Omental fat pad (tissue), 3 donors: ENCODE measurements at regions not wholly inside any gene's neighbourhood (a gene's known extent, or its start where the extent isn't known, plus 50 kb on each side); places are given as distances from the start of the nearest gene placed in this dataset.

Experiments used
- ATAC-seq: fragments of 150-250 bp; one replicate; pipeline ENCODE4 v1.9.1; 2016; ENCODE audit warnings: mild to moderate bottlenecking, moderate library complexity; ENCODE audit not compliant: low FRiP score
- DNase-seq: peaks from one replicate; pipeline ENCODE4 v3.0.0-alpha.2; 2019; ENCODE audit warnings: low spot score
- CTCF ChIP-seq, 3 donors: fragments of 450-650 bp; IDR thresholded peaks; one replicate each; pipeline ENCODE4 v1.5.1; 2016 to 2017; ENCODE audit warnings: antibody characterized with exemption in 3 of 3, mild to moderate bottlenecking in 3 of 3, moderate library complexity in 2 of 3

DNA sequence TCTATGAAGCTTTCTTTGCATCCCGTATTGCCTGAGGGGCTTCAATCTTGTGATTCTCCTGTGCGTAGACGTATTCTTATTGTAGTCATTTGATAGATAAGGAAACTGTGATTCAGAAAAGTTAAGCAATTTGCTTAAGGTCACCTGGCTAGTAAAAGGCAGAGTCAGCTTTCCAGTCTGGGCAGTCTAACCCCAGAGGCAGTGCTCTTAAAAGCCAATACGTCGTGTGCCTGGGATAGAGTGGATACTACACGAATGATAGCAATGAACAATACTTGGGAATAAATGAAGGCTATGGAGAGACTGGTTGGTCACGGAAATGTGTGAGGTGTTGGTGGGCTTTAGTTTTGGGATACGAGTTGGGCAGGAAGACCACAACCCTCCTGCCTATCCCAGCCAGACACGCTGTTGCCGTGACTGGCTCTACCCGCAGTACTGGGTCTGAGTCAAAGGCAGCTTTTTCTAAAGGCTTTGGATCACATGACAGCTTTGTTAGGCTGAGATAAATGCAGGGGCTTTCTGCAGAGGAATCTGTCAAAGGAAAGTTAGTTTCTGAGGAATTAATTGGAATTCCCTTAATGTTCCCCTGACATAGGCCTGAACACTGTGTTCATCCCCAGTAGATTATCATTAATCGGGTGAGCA is 302.6 kb downstream of the KIF4B start:
- TF ChIP-seq CTCF (IDR thresholded peaks at IDR 0.05), result no peak
- no peak for DNase-seq

DNA sequence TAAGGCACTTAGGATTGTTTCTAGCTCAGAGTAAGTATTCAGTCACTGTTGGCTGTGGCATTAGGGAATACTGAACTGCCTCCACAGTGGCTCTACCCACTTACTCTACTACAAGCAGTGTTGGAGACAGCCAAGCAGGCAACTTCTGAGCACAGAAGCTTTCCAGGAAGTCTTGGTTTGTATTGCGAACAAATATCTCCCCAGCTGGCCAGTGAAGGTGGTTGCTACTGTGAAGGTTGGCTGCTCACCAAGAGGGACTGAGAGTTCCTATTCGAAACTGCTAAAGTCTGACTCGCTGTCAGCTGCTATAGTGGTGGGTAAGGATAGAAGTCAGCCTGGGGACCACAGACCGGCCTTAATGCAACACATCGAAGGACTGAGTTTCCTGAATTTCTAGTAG is 319.1 kb downstream of the KIF4B start:
- DNase-seq, result no peak
- no peak for TF ChIP-seq CTCF (IDR thresholded peaks at IDR 0.05)
- ATAC-seq, result no peak

More for the DNA sequence above, 302.6 kb downstream of the KIF4B start:
- ATAC-seq, result no peak

DNA sequence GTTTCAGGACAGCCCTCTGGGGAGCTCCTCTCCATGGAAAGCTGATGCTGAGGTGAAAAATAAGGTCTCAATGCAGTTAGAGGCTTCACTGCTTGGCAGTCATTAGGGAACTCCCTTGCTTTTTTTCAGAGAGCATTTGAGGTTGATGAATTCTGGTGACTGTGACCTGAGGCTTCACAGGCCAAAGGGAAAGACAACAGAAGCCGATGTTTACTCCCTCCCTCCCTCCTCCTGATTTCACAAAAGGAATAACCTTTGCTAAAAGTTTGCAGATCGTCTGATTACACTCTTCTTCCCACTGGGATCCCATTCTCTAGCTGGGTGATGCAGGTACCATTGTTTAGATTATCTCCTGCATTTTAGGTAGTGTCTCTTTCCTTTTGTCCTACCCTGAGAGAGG is 329.4 kb downstream of the KIF4B start:
- TF ChIP-seq CTCF (IDR thresholded peaks at IDR 0.05), result no peak
- ATAC-seq, result no peak
- DNase-seq, result no peak

DNA sequence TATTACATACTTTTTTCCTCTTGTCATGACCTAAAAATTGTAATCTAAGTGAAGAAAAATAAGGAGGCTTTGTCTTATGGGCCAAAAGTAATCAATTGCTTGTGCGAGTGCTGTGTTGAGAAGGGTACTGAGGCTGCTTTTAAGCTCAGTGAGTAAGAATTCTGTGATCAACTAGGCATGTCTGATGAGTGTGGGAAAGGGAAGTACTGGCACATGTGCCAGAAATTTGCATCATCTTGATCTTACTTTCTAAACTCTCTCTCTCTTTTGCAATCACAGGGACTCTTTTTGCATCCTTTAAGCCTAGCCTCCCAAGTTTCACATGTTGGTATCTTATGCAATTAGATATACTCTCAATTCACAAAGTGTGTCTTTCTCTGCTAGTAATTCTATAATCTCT is 329.9 kb downstream of the KIF4B start:
- no peak for TF ChIP-seq CTCF (IDR thresholded peaks at IDR 0.05)
- DNase-seq, result no peak
- no peak for ATAC-seq

GRCh38 chr5:155353231-155353630 is 339.7 kb downstream of the KIF4B start:
- no peak for TF ChIP-seq CTCF (IDR thresholded peaks at IDR 0.05)
- DNase-seq (no peak), ATAC-seq (no peak)

DNA sequence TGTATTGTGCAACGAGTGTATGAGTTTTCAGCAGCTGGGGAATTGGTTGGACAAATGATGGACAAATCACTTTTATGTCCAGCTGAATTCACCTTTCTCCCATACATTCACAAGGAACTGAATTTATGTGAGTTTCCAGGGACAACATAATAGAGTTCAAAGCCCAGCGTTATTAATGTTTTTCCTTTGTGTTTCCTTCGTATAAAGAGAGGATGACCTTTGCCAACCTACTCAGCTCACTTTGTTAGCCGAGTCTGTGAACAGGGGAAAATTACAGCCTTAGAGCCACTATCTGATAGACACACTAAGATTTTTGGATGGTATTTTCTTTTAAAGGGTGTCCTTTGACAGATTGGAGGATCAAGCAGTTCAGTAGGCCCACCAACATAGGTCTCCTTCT is 352.5 kb downstream of the KIF4B start:
- DNase-seq (no peak), ATAC-seq (no peak)
- TF ChIP-seq CTCF (IDR thresholded peaks at IDR 0.05), result no peak

DNA sequence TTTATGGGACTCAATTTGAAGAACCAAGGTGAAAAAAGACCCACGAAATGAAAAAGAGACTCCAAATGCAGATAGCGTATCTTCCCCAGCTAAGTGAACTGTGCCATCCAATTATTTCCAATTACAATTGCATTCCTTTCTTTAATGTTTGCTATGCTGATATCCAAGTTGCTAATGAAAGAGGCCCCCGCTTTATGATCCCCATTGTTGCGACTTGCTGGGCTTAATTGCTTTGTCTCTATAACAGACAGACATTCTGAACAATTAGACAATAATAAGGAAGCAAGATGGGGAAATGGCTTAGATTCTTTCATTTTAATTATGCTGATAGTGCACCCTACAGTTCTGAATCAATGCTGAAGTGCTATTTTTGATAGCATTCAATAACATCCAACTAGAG is 354.3 kb downstream of the KIF4B start:
- no peak for ATAC-seq
- DNase-seq, result no peak
- TF ChIP-seq CTCF (IDR thresholded peaks at IDR 0.05), result no peak
